ENCODE measurements at regions not wholly inside any gene's neighbourhood (a gene's known extent, or its start where the extent isn't known, plus 50 kb on each side); places are given as distances from the start of the nearest gene placed in this dataset.

DNA sequence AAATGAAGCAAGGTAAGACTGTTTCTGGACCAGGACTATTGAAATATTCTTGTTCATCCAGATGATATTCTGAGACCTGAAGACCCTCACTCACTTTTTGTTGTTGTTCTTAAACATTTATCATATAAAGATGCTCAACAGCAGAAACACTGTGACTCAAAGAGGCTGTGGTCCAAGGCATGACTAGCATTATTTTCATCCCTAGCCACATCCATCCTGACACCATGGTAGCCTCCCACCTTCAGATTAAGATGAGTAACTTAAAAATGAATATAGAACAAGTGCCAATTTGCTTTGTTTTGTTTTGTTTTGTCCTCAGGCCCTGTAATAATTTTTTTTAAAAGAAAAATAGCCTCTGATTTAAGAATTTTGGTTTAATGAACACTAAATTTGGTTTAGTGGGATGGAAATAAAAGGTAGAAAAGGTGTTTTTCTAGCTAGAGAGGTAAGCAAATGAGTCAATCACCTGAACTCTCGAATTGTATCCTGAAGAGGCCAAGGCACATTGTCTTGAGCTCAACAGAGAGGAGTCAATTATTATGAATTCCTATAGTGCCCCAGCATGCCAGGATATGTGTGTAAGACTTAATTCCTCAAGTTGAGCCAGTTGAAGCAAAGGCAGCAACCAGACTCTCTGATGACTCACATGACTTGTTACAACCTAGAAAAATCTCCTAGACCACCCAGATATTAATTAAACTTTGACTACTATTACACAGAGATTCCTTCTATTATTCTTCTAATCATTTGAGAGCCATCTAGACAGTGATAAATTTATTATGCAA lies 380.1 kb upstream of the TUSC1 start:
- H3K4me3 ChIP-seq (ENCODE audit: low read depth, low read length) = no peak overlapping the region
- TF ChIP-seq MYC (IDR thresholded peaks at IDR 0.05; ENCODE audit: low read depth, low read length) (no peak), POLR2A (IDR thresholded peaks at IDR 0.05; ENCODE audit: extremely low read depth, insufficient read length) (no peak), CTCF (IDR thresholded peaks at IDR 0.05; ENCODE audit: low read depth, low read length) (no peak)
- TF ChIP-seq, protein P1, sequence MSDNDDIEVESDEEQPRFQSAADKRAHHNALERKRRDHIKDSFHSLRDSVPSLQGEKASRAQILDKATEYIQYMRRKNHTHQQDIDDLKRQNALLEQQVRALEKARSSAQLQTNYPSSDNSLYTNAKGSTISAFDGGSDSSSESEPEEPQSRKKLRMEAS (IDR thresholded peaks at IDR 0.05; ENCODE audit: low read depth, low read length) = no peak
- DNase-seq (ENCODE audit: low read depth) = no peak

DNA sequence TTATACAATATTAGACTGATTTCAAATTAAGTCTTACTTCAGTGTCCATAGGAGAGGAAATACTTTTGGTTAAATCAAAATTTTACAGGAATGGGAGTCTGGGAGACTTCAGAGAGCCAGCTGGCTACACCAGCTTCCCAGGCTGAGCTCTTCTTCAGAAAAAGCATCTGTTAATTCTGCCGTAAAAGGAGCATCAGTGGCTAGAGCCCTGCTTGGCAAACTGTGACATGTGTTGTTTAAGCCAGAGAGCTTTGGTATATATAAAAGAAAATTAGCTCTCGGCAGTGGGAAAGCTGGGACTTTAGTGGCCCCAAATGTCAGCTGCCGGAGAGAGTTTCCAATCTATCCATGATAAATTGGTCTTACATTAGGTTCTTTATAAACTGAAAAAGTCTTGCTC lies 378.8 kb upstream of the TUSC1 start:
- no peak overlapping the region for H3K4me3 ChIP-seq (ENCODE audit: low read depth, low read length)
- no peak for DNase-seq (ENCODE audit: low read depth)
- TF ChIP-seq, protein P1 (IDR thresholded peaks at IDR 0.05; ENCODE audit: low read depth, low read length) = no peak
- TF ChIP-seq CTCF (IDR thresholded peaks at IDR 0.05; ENCODE audit: low read depth, low read length) = no peak
- TF ChIP-seq POLR2A (IDR thresholded peaks at IDR 0.05; ENCODE audit: extremely low read depth, insufficient read length) = no peak

DNA sequence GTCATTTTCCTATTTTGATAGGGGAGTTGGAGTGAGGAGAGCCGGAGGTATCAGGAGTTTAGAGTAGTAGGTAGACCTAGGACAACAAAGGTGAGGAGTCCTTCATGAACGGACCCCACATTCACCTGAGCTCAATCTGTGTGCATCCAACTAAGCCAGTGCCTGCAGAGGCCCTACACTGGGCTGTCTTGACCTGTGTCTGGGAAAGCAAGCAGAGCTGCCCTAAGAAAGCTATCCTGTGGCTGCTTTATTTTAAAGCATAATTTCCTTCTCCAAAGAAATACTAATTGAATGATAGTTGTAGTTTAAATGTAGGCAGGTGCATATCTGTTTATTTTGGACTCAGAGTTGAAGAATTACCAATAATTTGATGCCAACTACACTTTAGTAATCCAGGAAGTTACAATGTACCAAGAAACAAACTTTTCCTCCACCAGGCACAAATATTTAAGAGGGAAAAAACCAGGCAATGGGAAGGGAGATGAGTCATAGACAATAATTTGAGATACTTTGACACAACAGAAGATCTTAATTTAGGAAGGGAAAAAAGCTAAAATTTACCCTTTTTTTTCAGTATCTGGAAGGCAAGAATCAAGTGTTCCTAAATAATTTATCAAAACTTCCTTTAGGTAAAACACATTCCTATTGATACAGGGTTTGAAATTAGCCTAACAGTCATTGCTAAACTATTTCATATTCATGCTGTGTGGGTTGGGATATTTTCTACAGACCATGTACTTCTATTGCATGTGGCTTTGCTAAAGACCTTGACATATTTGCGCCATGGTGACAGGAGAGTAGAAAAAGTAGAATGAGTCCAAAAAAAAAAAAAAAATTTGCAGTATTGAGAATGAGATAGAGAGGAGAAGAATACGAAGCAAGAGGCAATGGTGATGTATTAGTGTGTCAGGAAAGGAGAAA lies 376.6 kb upstream of the TUSC1 start:
- TF ChIP-seq CTCF (IDR thresholded peaks at IDR 0.05; ENCODE audit: low read depth, low read length) (no peak), POLR2A (IDR thresholded peaks at IDR 0.05; ENCODE audit: extremely low read depth, insufficient read length) (no peak), MYC (IDR thresholded peaks at IDR 0.05; ENCODE audit: low read depth, low read length) (no peak)
- TF ChIP-seq, protein P1 (IDR thresholded peaks at IDR 0.05; ENCODE audit: low read depth, low read length) = no peak
- no peak overlapping the region for H3K4me3 ChIP-seq (ENCODE audit: low read depth, low read length)
- DNase-seq (ENCODE audit: low read depth) = no peak

DNA sequence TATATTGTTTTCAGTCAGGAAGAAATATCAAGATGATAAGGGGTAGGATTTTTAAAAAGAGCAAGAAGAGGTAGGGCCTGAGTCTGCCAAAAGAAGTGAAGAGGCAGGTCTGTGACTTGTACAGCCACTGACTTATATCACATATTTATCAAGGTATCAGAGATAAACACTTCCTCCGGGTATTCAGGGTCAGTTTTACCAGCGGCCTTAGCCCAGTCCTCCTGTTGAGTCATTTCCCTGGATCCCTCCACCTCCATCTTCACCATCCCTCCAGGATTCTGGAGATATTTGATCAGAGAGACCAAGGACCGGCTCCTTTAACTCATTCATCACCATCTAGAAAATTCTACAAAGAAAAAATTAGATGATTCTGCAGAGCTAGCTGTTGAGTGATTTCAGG lies 375.7 kb upstream of the TUSC1 start:
- no peak for TF ChIP-seq POLR2A (IDR thresholded peaks at IDR 0.05; ENCODE audit: extremely low read depth, insufficient read length)
- no peak for TF ChIP-seq MYC (IDR thresholded peaks at IDR 0.05; ENCODE audit: low read depth, low read length)
- TF ChIP-seq CTCF (IDR thresholded peaks at IDR 0.05; ENCODE audit: low read depth, low read length) = no peak
- TF ChIP-seq, protein P1 (IDR thresholded peaks at IDR 0.05; ENCODE audit: low read depth, low read length) = no peak
- no peak for DNase-seq (ENCODE audit: low read depth)
- H3K4me3 ChIP-seq (ENCODE audit: low read depth, low read length) = no peak overlapping the region

DNA sequence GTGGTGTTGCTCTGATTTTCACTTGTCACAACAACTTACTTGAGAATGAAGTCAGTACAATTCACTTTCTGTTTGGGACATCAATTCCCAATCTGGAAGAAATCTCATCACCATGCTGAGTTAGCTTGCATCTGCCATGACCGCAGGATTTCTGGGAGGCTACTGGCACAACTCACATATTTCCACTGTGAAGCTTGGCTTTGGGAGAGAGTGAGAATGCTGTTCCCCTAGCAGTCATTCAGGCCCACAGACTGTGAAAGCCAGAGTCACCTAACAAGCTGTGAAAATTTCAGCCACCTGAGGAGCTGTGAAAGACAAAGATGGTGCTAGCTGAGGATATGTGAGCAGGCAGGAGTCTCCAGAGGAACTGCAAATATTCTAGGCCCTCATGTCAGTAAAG lies 365.2 kb upstream of the TUSC1 start:
- TF ChIP-seq CTCF (IDR thresholded peaks at IDR 0.05; ENCODE audit: low read depth, low read length) = no peak
- no peak for TF ChIP-seq MYC (IDR thresholded peaks at IDR 0.05; ENCODE audit: low read depth, low read length)
- no peak for TF ChIP-seq POLR2A (IDR thresholded peaks at IDR 0.05; ENCODE audit: extremely low read depth, insufficient read length)
- TF ChIP-seq, protein P1 (IDR thresholded peaks at IDR 0.05; ENCODE audit: low read depth, low read length) = no peak
- no peak for DNase-seq (ENCODE audit: low read depth)
- no peak overlapping the region for H3K4me3 ChIP-seq (ENCODE audit: low read depth, low read length)
